ENCODE measurements at regions not wholly inside any gene's neighbourhood (a gene's known extent, or its start where the extent isn't known, plus 50 kb on each side); places are given as distances from the start of the nearest gene placed in this dataset.

DNA sequence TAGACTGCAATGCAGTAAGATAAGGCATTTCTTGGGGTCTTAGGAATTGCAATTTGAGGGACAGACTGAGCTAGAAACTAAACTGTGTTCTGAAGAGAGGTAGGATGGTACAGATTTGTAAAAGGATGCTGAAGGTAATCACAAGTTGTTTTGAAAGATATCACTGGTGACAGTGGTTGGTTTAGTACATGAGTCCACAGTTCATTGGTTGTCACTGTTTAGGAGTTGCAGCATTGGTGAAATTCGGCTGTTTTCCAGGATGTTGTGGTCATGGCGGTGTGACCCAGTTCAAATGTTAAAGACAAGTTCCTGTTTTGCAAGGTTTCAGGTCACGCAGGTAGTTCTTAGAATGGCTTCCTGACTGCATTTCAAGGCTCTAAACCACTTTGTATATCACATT is 292.8 kb upstream of the B3GALT2 start:
- H3K79me2 ChIP-seq (ENCODE audit: insufficient read depth, low read length): no peaks in the 10 kb centered on the region

DNA sequence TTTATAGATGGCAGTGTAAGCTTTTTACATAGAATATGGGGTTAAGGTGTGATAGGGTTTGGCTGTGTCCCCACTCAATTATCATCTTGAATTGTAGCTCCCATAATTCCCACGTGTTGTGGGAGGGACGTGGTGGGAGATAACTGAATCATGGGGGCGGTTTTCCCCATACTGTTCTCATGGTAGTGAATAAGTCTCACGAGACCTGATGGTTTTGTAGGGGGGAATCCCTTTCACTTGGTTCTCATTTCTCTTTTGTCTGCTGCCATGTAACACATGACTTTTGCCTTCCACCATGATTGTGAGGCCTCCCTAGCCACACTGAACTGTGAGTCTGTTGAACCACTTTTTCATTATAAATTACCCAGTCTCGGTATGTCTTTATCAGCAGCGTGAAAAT is 290.3 kb upstream of the B3GALT2 start:
- Histone ChIP-seq H3K9me3 (ENCODE audit: low read length) (no peaks in the 10 kb centered on the region), H3K27me3 (ENCODE audit: insufficient read depth, low read length) (no peaks in the 10 kb centered on the region), H3K4me1 (ENCODE audit: insufficient read depth, low read length, severe bottlenecking) (peaks cover 22% of the 10 kb centered on the region), H3K9ac (ENCODE audit: low read length) (no peak overlapping the region), H3K4me2 (ENCODE audit: low read length) (no peak overlapping the region), H2AFZ (ENCODE audit: low read length) (no peak overlapping the region), H3K36me3 (ENCODE audit: insufficient read depth, low read length) (no peaks in the 10 kb centered on the region), H4K20me1 (ENCODE audit: insufficient read depth, low read length) (no peaks in the 10 kb centered on the region), H3K79me2 (ENCODE audit: insufficient read depth, low read length) (no peaks in the 10 kb centered on the region), H3K27ac (ENCODE audit: low read depth, low read length, poor library complexity, severe bottlenecking) (no peak overlapping the region), H3F3A (ENCODE audit: insufficient read depth, low read length) (no peaks in the 10 kb centered on the region), H3K4me3 (ENCODE audit: low read depth, low read length, poor library complexity, severe bottlenecking) (no peak overlapping the region), H3K9me2 (ENCODE audit: low read depth, low read length) (no peaks in the 10 kb centered on the region)
- TF ChIP-seq, protein P1, sequence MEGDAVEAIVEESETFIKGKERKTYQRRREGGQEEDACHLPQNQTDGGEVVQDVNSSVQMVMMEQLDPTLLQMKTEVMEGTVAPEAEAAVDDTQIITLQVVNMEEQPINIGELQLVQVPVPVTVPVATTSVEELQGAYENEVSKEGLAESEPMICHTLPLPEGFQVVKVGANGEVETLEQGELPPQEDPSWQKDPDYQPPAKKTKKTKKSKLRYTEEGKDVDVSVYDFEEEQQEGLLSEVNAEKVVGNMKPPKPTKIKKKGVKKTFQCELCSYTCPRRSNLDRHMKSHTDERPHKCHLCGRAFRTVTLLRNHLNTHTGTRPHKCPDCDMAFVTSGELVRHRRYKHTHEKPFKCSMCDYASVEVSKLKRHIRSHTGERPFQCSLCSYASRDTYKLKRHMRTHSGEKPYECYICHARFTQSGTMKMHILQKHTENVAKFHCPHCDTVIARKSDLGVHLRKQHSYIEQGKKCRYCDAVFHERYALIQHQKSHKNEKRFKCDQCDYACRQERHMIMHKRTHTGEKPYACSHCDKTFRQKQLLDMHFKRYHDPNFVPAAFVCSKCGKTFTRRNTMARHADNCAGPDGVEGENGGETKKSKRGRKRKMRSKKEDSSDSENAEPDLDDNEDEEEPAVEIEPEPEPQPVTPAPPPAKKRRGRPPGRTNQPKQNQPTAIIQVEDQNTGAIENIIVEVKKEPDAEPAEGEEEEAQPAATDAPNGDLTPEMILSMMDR (IDR thresholded peaks at IDR 0.05; ENCODE audit: low read length): no peak
- no peak for TF ChIP-seq EZH2 (IDR thresholded peaks at IDR 0.05; ENCODE audit: borderline replicate concordance, low read length)

More for the DNA sequence above, 292.8 kb upstream of the B3GALT2 start:
- Histone ChIP-seq H3K27ac (ENCODE audit: low read depth, low read length, poor library complexity, severe bottlenecking) (no peak overlapping the region), H3K36me3 (ENCODE audit: insufficient read depth, low read length) (no peaks in the 10 kb centered on the region), H3K27me3 (ENCODE audit: insufficient read depth, low read length) (no peaks in the 10 kb centered on the region), H2AFZ (ENCODE audit: low read length) (no peak overlapping the region), H3K9ac (ENCODE audit: low read length) (no peak overlapping the region), H3K9me2 (ENCODE audit: low read depth, low read length) (no peaks in the 10 kb centered on the region), H3K4me3 (ENCODE audit: low read depth, low read length, poor library complexity, severe bottlenecking) (peak overlapping the region; percentile 8), H3K4me1 (ENCODE audit: insufficient read depth, low read length, severe bottlenecking) (peaks cover 15% of the 10 kb centered on the region), H3F3A (ENCODE audit: insufficient read depth, low read length) (no peaks in the 10 kb centered on the region), H4K20me1 (ENCODE audit: insufficient read depth, low read length) (no peaks in the 10 kb centered on the region), H3K4me2 (ENCODE audit: low read length) (peak overlapping the region; percentile 18; the same call in 1 of the 2 replicates), H3K9me3 (ENCODE audit: low read length) (no peaks in the 10 kb centered on the region)
- TF ChIP-seq EZH2 (IDR thresholded peaks at IDR 0.05; ENCODE audit: borderline replicate concordance, low read length): no peak
- TF ChIP-seq, protein P1 (IDR thresholded peaks at IDR 0.05; ENCODE audit: low read length): no peak

DNA sequence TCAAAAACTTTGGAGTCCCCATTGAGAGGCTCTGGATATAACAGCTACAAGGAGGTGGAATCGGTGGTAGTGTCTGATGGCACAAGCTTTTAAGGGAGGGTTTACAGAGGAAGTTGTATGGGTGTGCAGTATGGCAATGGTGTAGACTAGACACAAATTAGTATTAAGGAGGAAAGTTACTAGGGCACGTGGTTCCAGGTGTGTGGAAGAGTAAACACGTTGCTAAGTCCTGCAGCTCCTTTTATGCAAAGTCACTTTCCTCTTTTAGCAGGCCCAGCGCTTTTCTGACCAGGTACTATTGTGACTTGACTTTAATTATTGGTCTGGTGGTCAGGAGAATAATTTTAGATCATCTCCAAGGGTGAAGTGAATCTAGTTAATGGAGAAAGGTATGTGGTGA is 287.5 kb upstream of the B3GALT2 start:
- no peaks in the 10 kb centered on the region for H4K20me1 ChIP-seq (ENCODE audit: insufficient read depth, low read length)
- no peak overlapping the region for H3K4me3 ChIP-seq (ENCODE audit: low read depth, low read length, poor library complexity, severe bottlenecking)
- H3K9me2 ChIP-seq (ENCODE audit: low read depth, low read length): no peaks in the 10 kb centered on the region
- H3K9me3 ChIP-seq (ENCODE audit: low read length): no peaks in the 10 kb centered on the region
- no peak overlapping the region for H3K27ac ChIP-seq (ENCODE audit: low read depth, low read length, poor library complexity, severe bottlenecking)
- peaks cover 15% of the 10 kb centered on the region for H3K4me1 ChIP-seq (ENCODE audit: insufficient read depth, low read length, severe bottlenecking)
- H3K4me2 ChIP-seq (ENCODE audit: low read length): no peak overlapping the region
- H3K79me2 ChIP-seq (ENCODE audit: insufficient read depth, low read length): no peaks in the 10 kb centered on the region
- H3K27me3 ChIP-seq (ENCODE audit: insufficient read depth, low read length): no peaks in the 10 kb centered on the region
- TF ChIP-seq, protein P1 (IDR thresholded peaks at IDR 0.05; ENCODE audit: low read length): no peak
- TF ChIP-seq EZH2 (IDR thresholded peaks at IDR 0.05; ENCODE audit: borderline replicate concordance, low read length): no peak
- no peak overlapping the region for H3K9ac ChIP-seq (ENCODE audit: low read length)
- H3K36me3 ChIP-seq (ENCODE audit: insufficient read depth, low read length): no peaks in the 10 kb centered on the region
- no peak overlapping the region for H2AFZ ChIP-seq (ENCODE audit: low read length)
- no peaks in the 10 kb centered on the region for H3F3A ChIP-seq (ENCODE audit: insufficient read depth, low read length)
